Spleen (tissue), 7 donors: ENCODE measurements at regions not wholly inside any gene's neighbourhood (a gene's known extent, or its start where the extent isn't known, plus 50 kb on each side); places are given as distances from the start of the nearest gene placed in this dataset.

Experiments used
- POLR2A ChIP-seq, 3 donors: fragments of 450-650 bp; IDR thresholded peaks; one replicate each; pipeline ENCODE4 v1.5.1; 2017; ENCODE audit warnings: antibody characterized with exemption in 3 of 3, mild to moderate bottlenecking in 1 of 3
- POLR2AphosphoS5 ChIP-seq, 3 donors: sonication (generic); formaldehyde crosslinking; IDR thresholded peaks; one replicate each; pipeline ENCODE4 v1.5.1; 2017; ENCODE audit warnings: antibody characterized with exemption in 3 of 3
- TF ChIP-seq, protein P1 (sequence below), 11 experiments: fragments of 200-600 bp in 7 of 11; fragments of 450-650 bp in 4 of 11; sonication (generic) in 4 of 11; IDR thresholded peaks in 8 of 11; conservative IDR thresholded peaks in 3 of 11; 1 replicate in 7 of 11; 2 replicates in 4 of 11; pipeline versions ENCODE4 v1.4.0 to v1.8.0; 2016 to 2021; ENCODE audit warnings: antibody characterized with exemption in 11 of 11, inconsistent platforms in 4 of 11, mild to moderate bottlenecking in 1 of 11
- donor health status: DM: no; HTN: no; CAD: no; lungs with moderate emphysema.
- donor health status: DM: no; HTN: no; CAD: no.
- donor health status: DM: no; HTN: no; CAD: no.

DNA sequence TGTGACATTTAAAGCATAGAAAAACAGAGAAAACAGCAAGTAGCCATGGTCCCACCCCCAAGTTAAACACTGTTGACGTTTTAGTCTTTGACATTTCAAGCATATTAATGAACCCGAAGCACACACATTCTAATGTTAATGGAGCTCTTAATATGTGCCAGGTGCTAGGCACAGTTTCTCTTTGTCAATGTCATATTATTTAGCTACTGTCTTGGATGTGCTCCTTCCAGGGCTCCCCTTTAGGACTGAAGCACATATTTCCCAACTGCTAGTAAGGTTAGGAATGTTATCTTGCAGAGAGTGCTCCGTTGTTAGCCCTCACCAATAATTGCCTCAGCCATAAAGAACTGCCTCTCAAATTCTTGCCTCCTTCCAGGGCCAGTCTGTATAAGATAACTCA, 716.6 kb upstream of the TENM4 start:
- TF ChIP-seq, protein P1, sequence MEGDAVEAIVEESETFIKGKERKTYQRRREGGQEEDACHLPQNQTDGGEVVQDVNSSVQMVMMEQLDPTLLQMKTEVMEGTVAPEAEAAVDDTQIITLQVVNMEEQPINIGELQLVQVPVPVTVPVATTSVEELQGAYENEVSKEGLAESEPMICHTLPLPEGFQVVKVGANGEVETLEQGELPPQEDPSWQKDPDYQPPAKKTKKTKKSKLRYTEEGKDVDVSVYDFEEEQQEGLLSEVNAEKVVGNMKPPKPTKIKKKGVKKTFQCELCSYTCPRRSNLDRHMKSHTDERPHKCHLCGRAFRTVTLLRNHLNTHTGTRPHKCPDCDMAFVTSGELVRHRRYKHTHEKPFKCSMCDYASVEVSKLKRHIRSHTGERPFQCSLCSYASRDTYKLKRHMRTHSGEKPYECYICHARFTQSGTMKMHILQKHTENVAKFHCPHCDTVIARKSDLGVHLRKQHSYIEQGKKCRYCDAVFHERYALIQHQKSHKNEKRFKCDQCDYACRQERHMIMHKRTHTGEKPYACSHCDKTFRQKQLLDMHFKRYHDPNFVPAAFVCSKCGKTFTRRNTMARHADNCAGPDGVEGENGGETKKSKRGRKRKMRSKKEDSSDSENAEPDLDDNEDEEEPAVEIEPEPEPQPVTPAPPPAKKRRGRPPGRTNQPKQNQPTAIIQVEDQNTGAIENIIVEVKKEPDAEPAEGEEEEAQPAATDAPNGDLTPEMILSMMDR (IDR thresholded peaks at IDR 0.05 in 8 of 11, conservative IDR thresholded peaks at IDR 0.05 in 3 of 11) = no peak
- TF ChIP-seq POLR2A (IDR thresholded peaks at IDR 0.05) (no peak), POLR2AphosphoS5 (IDR thresholded peaks at IDR 0.05) (no peak)
